Pancreas (tissue), 10 donors: ENCODE measurements at regions not wholly inside any gene's neighbourhood (a gene's known extent, or its start where the extent isn't known, plus 50 kb on each side); places are given as distances from the start of the nearest gene placed in this dataset.

Experiments used
- ATAC-seq, 4 donors: fragments of 200-7000 bp; cut with Tn5 transposase; one replicate each; pipeline versions ENCODE4 v1.8.0 to v1.9.1; 2020; ENCODE audit warnings: mild to moderate bottlenecking in 4 of 4, moderate library complexity in 4 of 4
- DNase-seq, 6 donors: peaks; one replicate each; pipeline ENCODE4 v3.0.0-alpha.2; 2020
- FAIRE-seq: peaks from 2 replicates; lab custom pipeline; 2012; peaks lifted over from hg19 to GRCh38; lab: Jason Lieb, UNC
- H3K27ac ChIP-seq, 4 donors: fragments of 200-600 bp; sonication (generic); 1 replicate in 3 of 4; 2 replicates in 1 of 4; pipeline versions ENCODE4 v1.5.0 to v1.8.0; 2020
- H3K27me3 ChIP-seq, 4 donors: fragments of 200-600 bp; one replicate each; pipeline ENCODE4 v1.8.0; 2021
- H3K36me3 ChIP-seq, 3 donors: fragments of 200-600 bp; sonication (generic) in 1 of 3; one replicate each; pipeline versions ENCODE4 v1.5.0 to v1.8.0; 2020 to 2021
- H3K4me1 ChIP-seq, 3 donors: fragments of 200-600 bp; one replicate each; pipeline ENCODE4 v1.8.0; 2021
- H3K4me3 ChIP-seq, 4 donors: fragments of 200-600 bp; sonication (generic) in 2 of 4; one replicate each; pipeline versions ENCODE4 v1.5.0 to v1.8.0; 2020 to 2021
- H3K9me3 ChIP-seq, 4 donors: fragments of 200-600 bp; one replicate each; pipeline ENCODE4 v1.8.0; 2021
- CTCF ChIP-seq, 4 donors: fragments of 200-600 bp; sonication (generic) in 3 of 4; IDR thresholded peaks; one replicate each; pipeline versions ENCODE4 v1.5.0 to v1.8.0; 2021; ENCODE audit warnings: antibody characterized with exemption in 4 of 4
- WGBS, 2 donors: extraction: QIAGEN DNeasy Blood & Tissue Kit; methylation state at CpG; one replicate each; pipeline ENCODE4 v1.1.7; 2013; 5-methylcytosine and 5-hydroxymethylcytosine counted together
- intact Hi-C, 3 donors: fragments of 100-400 bp; cut with DNase I; formaldehyde crosslinking; loops; one replicate each; pipeline versions ENCODE4 v1.11.1 to v1.14.2; 2022
- donor health status: healthy with polysubstance abuse.
- donor health status: DM: no; HTN: no; CAD: no; lungs with moderate emphysema.
- donor health status: DM: no; HTN: no; CAD: no.
- donor health status: control.
- donor health status: control.
- donor health status: Bipolar disorder and iron deficiency.
- donor health status: DM: yes; HTN: yes; CAD: no.
- donor health status: DM: no; HTN: no; CAD: no.
- donor health status: DM: no; HTN: no; CAD: no.
- donor health status: DM: yes; HTN: yes; CAD: no.

- peak; percentile 23 to 34 (median 28) for ATAC-seq
- H3K4me3 ChIP-seq = peak overlapping the region in 2 of 4 donors; percentile 45 to 51
- intact Hi-C loops = no loop called here
- peaks cover 0 to 11% (median 7%) of the 10 kb centered on the region in 3 donors for H3K4me1 ChIP-seq
- H3K27me3 ChIP-seq = no peaks in the 10 kb centered on the region
- DNase-seq = no peak
- H3K9me3 ChIP-seq = no peaks in the 10 kb centered on the region
- no peaks in the 10 kb centered on the region for H3K36me3 ChIP-seq
- no peak for FAIRE-seq
- no peak for TF ChIP-seq CTCF (IDR thresholded peaks at IDR 0.05)
- H3K27ac ChIP-seq = peak overlapping the region in 3 of 4 donors; percentile 89 to 90 (median 90)
- 10 to 13% methylated on average over 5 of the region's 5 CpGs for WGBS, 2 donors
Measured at GRCh38 chr15:94844198-94844537, 612.8 kb downstream of the MCTP2 start.

- H3K27me3 ChIP-seq = no peaks in the 10 kb centered on the region
- peak; percentile 85 to 92 (median 88) for ATAC-seq
- no peaks in the 10 kb centered on the region for H3K36me3 ChIP-seq
- no peaks in the 10 kb centered on the region for H3K9me3 ChIP-seq
- H3K4me1 ChIP-seq = peaks cover 0 to 11% (median 7%) of the 10 kb centered on the region in 3 donors
- TF ChIP-seq CTCF (IDR thresholded peaks at IDR 0.05) = no peak
- peak overlapping the region; percentile 7 to 51 (median 36) for H3K4me3 ChIP-seq
- 1% methylated on average over 72 to 83 of the region's 83 CpGs for WGBS, 2 donors
- no peak for FAIRE-seq
- peak overlapping the region; percentile 76 to 90 (median 90) for H3K27ac ChIP-seq
- intact Hi-C loops = no loop called here
- peak; percentile 80 to 94 (median 85) for DNase-seq
Measured at GRCh38 chr15:94844538-94845389, 613.4 kb downstream of the MCTP2 start.

DNA sequence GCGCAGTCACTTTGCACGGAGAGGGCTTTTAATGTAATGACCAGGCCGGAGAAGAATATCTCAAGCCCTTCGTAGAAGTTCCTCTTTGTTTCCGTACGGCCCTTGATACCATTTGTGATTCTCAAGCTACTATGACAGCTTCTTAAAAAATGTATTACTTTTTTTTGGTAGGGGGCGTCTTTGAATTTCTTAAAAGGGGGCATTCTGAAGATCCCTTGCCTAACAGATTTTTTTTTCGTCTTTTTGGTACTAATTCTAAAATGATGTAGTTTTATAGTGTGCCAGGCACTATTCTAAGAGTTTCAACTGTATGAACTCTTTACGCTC lies 614.0 kb downstream of the MCTP2 start:
- H3K9me3 ChIP-seq = no peaks in the 10 kb centered on the region
- DNase-seq (no peak), FAIRE-seq (no peak), ATAC-seq (no peak)
- 31 to 32% methylated on average over 9 of the region's 9 CpGs for WGBS, 2 donors
- intact Hi-C loops = no loop called here
- peak overlapping the region; percentile 76 to 90 (median 90) for H3K27ac ChIP-seq
- H3K27me3 ChIP-seq = no peaks in the 10 kb centered on the region
- H3K36me3 ChIP-seq = no peaks in the 10 kb centered on the region
- H3K4me1 ChIP-seq = peaks cover 0 to 11% (median 7%) of the 10 kb centered on the region in 3 donors
- no peak for TF ChIP-seq CTCF (IDR thresholded peaks at IDR 0.05)
- peak overlapping the region; percentile 7 to 51 (median 36) for H3K4me3 ChIP-seq

DNA sequence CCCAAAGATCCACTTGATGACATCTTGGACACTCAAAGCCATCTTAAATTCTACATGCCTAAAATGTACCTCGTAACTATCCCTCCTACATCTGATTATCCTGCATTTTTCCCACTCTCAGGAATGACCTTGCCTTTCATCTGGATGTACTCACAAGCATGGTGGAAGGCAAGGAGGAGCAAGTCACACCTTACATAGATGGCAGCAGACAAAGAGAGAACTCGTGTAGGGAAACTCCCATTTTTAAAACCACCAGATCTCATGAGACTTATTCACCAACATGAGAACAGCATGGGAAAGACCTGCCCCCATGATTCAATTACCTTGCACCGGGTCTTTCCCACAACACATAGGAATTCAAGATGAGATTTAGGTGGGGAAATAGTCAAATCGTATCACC lies 616.0 kb downstream of the MCTP2 start:
- WGBS, 2 donors = 91 to 94% methylated on average over 4 of the region's 4 CpGs
- no peaks in the 10 kb centered on the region for H3K9me3 ChIP-seq
- peaks cover 0 to 11% (median 7%) of the 10 kb centered on the region in 3 donors for H3K4me1 ChIP-seq
- no peak for TF ChIP-seq CTCF (IDR thresholded peaks at IDR 0.05)
- H3K27ac ChIP-seq = no peak overlapping the region
- no peak for FAIRE-seq
- H3K4me3 ChIP-seq = no peak overlapping the region
- no peak for DNase-seq
- intact Hi-C loops = no loop called here
- no peaks in the 10 kb centered on the region for H3K27me3 ChIP-seq
- no peak for ATAC-seq
- H3K36me3 ChIP-seq = no peaks in the 10 kb centered on the region

DNA sequence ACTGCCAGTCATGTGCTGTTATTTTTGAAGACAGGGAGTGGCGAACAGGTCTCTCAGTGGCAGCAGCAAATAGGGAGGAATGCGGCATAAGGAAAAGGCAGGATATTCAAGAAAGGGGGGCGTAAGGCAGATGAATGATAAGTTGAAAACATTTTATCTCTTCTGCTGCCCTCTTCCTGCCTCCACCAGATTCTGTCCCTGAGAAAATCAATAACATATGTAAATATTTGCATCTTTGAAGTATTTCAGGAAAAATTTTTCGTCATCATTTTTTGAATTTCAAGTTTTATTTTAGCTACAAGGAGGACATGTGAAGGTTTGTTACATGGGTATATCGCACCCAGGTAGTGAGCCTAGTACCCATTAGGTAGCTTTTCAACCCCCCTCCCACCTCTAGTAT lies 616.7 kb downstream of the MCTP2 start:
- Histone ChIP-seq H3K4me3 (no peak overlapping the region), H3K9me3 (no peaks in the 10 kb centered on the region), H3K4me1 (peaks cover 0 to 11% (median 7%) of the 10 kb centered on the region in 3 donors), H3K27ac (no peak overlapping the region), H3K27me3 (no peaks in the 10 kb centered on the region), H3K36me3 (no peaks in the 10 kb centered on the region)
- intact Hi-C loops = no loop called here
- ATAC-seq = no peak
- 63 to 69% methylated on average over 5 of the region's 5 CpGs for WGBS, 2 donors
- FAIRE-seq = no peak
- no peak for TF ChIP-seq CTCF (IDR thresholded peaks at IDR 0.05)
- DNase-seq = no peak
